Ovary (tissue), 3 donors: ENCODE measurements at regions not wholly inside any gene's neighbourhood (a gene's known extent, or its start where the extent isn't known, plus 50 kb on each side); places are given as distances from the start of the nearest gene placed in this dataset.

Experiments used
- POLR2A ChIP-seq: fragments of 450-650 bp; IDR thresholded peaks from one replicate; pipeline ENCODE4 v1.6.1; 2017; ENCODE audit warnings: antibody characterized with exemption, mild to moderate bottlenecking, moderate library complexity
- TF ChIP-seq, protein P1 (sequence below), 3 donors: fragments of 450-650 bp in 2 of 3; fragments of 200-600 bp in 1 of 3; IDR thresholded peaks; one replicate each; pipeline versions ENCODE4 v1.5.1 to v1.8.0; 2016 to 2022; ENCODE audit warnings: antibody characterized with exemption in 3 of 3, mild to moderate bottlenecking in 1 of 3
- donor health status: DM: no; HTN: no; CAD: no.

DNA sequence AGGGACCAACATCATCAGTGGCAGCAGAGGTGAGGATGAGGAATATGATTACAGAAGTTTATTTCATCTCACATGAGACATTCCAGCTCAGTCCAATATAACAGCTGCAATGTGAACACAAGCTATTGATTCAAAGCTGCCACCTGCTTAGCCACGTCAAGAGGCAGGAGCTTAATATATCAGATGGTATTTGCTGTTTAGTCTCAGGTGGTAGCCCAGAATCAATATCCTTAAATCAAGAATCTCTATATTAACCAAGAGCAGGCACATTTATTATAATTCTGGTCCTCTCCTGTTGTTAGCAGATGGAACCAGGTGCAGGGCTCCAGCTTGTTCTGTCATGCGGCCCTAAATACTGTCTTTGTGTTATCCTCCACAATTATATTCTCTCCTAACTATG lies 431.6 kb downstream of the ICE1 start:
- TF ChIP-seq, protein P1, sequence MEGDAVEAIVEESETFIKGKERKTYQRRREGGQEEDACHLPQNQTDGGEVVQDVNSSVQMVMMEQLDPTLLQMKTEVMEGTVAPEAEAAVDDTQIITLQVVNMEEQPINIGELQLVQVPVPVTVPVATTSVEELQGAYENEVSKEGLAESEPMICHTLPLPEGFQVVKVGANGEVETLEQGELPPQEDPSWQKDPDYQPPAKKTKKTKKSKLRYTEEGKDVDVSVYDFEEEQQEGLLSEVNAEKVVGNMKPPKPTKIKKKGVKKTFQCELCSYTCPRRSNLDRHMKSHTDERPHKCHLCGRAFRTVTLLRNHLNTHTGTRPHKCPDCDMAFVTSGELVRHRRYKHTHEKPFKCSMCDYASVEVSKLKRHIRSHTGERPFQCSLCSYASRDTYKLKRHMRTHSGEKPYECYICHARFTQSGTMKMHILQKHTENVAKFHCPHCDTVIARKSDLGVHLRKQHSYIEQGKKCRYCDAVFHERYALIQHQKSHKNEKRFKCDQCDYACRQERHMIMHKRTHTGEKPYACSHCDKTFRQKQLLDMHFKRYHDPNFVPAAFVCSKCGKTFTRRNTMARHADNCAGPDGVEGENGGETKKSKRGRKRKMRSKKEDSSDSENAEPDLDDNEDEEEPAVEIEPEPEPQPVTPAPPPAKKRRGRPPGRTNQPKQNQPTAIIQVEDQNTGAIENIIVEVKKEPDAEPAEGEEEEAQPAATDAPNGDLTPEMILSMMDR (IDR thresholded peaks at IDR 0.05), result no peak
- TF ChIP-seq POLR2A, result no peak
